WTC11 (cell line): ENCODE measurements at regions not wholly inside any gene's neighbourhood (a gene's known extent, or its start where the extent isn't known, plus 50 kb on each side); places are given as distances from the start of the nearest gene placed in this dataset.

ENCODE experiments used
- ATAC-seq: fragments of 200-7000 bp; cut with Tn5 transposase; 2 replicates; pipeline ENCODE4 v1.10.0; 2021; ENCODE audit warnings: mild to moderate bottlenecking, moderate library complexity
- CTCF ChIA-PET: fragments of 300-600 bp; sonication (Branson Sonifier 250); formaldehyde crosslinking; loops from one replicate; lab custom pipeline; 2021; ENCODE audit warnings: antibody characterized with exemption; lab: Charles Lee
- POLR2A ChIA-PET: fragments of 350-600 bp; sonication (Branson Sonifier 250); formaldehyde crosslinking; loops from one replicate; lab custom pipeline; 2021; ENCODE audit warnings: antibody characterized with exemption; lab: Charles Lee
- DNase-seq: peaks from one replicate; pipeline ENCODE4 v3.0.0; 2021; ENCODE audit warnings: low spot score
- H3K27ac Mint-ChIP-seq: 2 replicates; pipeline ENCODE4 v1.8.0; 2021; ENCODE audit warnings: mixed read lengths
- H3K27me3 Mint-ChIP-seq: 2 replicates; pipeline ENCODE4 v1.8.0; 2021; ENCODE audit warnings: low read depth, mild to moderate bottlenecking, moderate library complexity, mixed read lengths
- H3K36me3 Mint-ChIP-seq: 2 replicates; pipeline ENCODE4 v1.8.0; 2021; ENCODE audit warnings: mixed read lengths
- H3K4me1 Mint-ChIP-seq: 2 replicates; pipeline ENCODE4 v1.8.0; 2022; ENCODE audit warnings: mixed read lengths
- H3K4me3 Mint-ChIP-seq: 2 replicates; pipeline ENCODE4 v1.8.0; 2021; ENCODE audit warnings: mild to moderate bottlenecking, moderate library complexity, mixed read lengths
- H3K9me3 Mint-ChIP-seq: 2 replicates; pipeline ENCODE4 v1.8.0; 2021; ENCODE audit warnings: mixed read lengths
- ARID4B ChIP-seq: sonication (generic); formaldehyde crosslinking; IDR thresholded peaks from 2 replicates; pipeline ENCODE4 v1.8.0; 2023; ENCODE audit warnings: missing genetic modification reagents, mild to moderate bottlenecking, borderline replicate concordance
- ATF1 ChIP-seq: sonication (generic); formaldehyde crosslinking; IDR thresholded peaks from 2 replicates; pipeline ENCODE4 v1.8.1; 2023; ENCODE audit warnings: mild to moderate bottlenecking, moderate library complexity, missing genetic modification reagents
- CDX4 ChIP-seq: fragments of 250-450 bp; sonication (Bioruptor Pico); IDR thresholded peaks from 2 replicates; pipeline ENCODE4 v1.9.0; 2021; ENCODE audit warnings: moderate library complexity, mild to moderate bottlenecking, inconsistent platforms, borderline replicate concordance
- ELF4 ChIP-seq: sonication (generic); formaldehyde crosslinking; IDR thresholded peaks from 2 replicates; pipeline ENCODE4 v1.8.1; 2022; ENCODE audit warnings: low read depth, mild to moderate bottlenecking, moderate library complexity, missing genetic modification reagents
- GTF2I ChIP-seq: fragments of 250-450 bp; sonication (Bioruptor Pico); conservative IDR thresholded peaks from 2 replicates; pipeline ENCODE4 v1.4.0; 2021; ENCODE audit warnings: mild to moderate bottlenecking
- KAT7 ChIP-seq: sonication (generic); formaldehyde crosslinking; IDR thresholded peaks from 2 replicates; pipeline ENCODE4 v1.8.1; 2023; ENCODE audit warnings: missing genetic modification reagents, mild to moderate bottlenecking, borderline replicate concordance
- MXD4 ChIP-seq: fragments of 250-450 bp; sonication (Bioruptor Pico); IDR thresholded peaks from 2 replicates; pipeline ENCODE4 v1.8.0; 2021; ENCODE audit warnings: mild to moderate bottlenecking, moderate library complexity, borderline replicate concordance
- RELA ChIP-seq: sonication (generic); formaldehyde crosslinking; IDR thresholded peaks from 2 replicates; pipeline ENCODE4 v1.8.1; 2022; ENCODE audit warnings: missing genetic modification reagents, mild to moderate bottlenecking, borderline replicate concordance
- RORB ChIP-seq: fragments of 250-450 bp; sonication (Bioruptor Pico); IDR thresholded peaks from 2 replicates; pipeline ENCODE4 v1.9.0; 2021; ENCODE audit warnings: mild to moderate bottlenecking
- SMAD3 ChIP-seq: sonication (generic); formaldehyde crosslinking; IDR thresholded peaks from 2 replicates; pipeline ENCODE4 v1.8.0; 2022; ENCODE audit warnings: missing genetic modification reagents, mild to moderate bottlenecking, borderline replicate concordance
- ZNF138 ChIP-seq: sonication (generic); formaldehyde crosslinking; conservative IDR thresholded peaks from 2 replicates; pipeline ENCODE4 v1.8.1; 2022; ENCODE audit warnings: mild to moderate bottlenecking, moderate library complexity, missing genetic modification reagents
- ZNF232 ChIP-seq: sonication (generic); formaldehyde crosslinking; IDR thresholded peaks from 2 replicates; pipeline ENCODE4 v1.8.0; 2022; ENCODE audit warnings: mild to moderate bottlenecking, missing genetic modification reagents
- ZNF317 ChIP-seq: sonication (generic); formaldehyde crosslinking; IDR thresholded peaks from 2 replicates; pipeline ENCODE4 v1.8.1; 2023; ENCODE audit warnings: low read depth, mild to moderate bottlenecking, moderate library complexity, missing genetic modification reagents, borderline replicate concordance
- ZNF416 ChIP-seq: fragments of 250-450 bp; sonication (Bioruptor Pico); IDR thresholded peaks from 2 replicates; pipeline ENCODE4 v1.9.0; 2021; ENCODE audit warnings: mild to moderate bottlenecking, inconsistent platforms
- TF ChIP-seq, protein P1 (sequence below): sonication (generic); formaldehyde crosslinking; IDR thresholded peaks from 2 replicates; pipeline ENCODE4 v1.8.1; 2023; ENCODE audit warnings: mild to moderate bottlenecking, missing genetic modification reagents, moderate library complexity
- TF ChIP-seq, protein P2 (sequence below): sonication (generic); formaldehyde crosslinking; IDR thresholded peaks from 2 replicates; pipeline ENCODE4 v1.8.0; 2023; ENCODE audit warnings: mild to moderate bottlenecking, missing genetic modification reagents
- TF ChIP-seq, protein P3 (sequence below): sonication (generic); formaldehyde crosslinking; conservative IDR thresholded peaks from 2 replicates; pipeline ENCODE4 v1.8.1; 2022; ENCODE audit warnings: mild to moderate bottlenecking, missing genetic modification reagents
- TF ChIP-seq, protein P4 (sequence below): sonication (generic); formaldehyde crosslinking; IDR thresholded peaks from 2 replicates; pipeline ENCODE4 v1.8.1; 2023; ENCODE audit warnings: mild to moderate bottlenecking, missing genetic modification reagents
- TF ChIP-seq, protein P5 (sequence below): sonication (generic); formaldehyde crosslinking; IDR thresholded peaks from 2 replicates; pipeline ENCODE4 v1.8.1; 2022; ENCODE audit warnings: missing genetic modification reagents, borderline replicate concordance

DNA sequence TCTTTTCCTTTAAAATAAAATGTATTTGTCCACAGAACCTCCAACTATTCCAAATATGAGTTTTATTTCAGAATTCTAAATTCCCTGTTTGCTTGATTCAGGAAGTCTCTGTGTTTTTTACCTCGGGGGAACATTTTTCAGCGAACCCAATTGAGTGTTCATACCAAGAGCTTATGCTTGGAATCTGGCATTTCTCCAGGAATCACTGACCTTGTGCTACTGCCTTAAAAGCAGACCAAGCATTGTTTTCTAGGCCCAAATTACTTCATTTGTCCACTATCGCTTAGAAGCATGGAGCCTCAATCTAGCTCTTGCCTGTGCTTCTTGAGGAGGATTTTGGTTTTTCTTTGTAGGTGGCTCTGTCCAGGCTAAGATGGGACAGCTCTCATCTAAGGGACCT lies 59.4 kb downstream of the EBLN1 start:
- Mint-ChIP-seq H3K4me3 (no peak overlapping the region), H3K27ac (no peak overlapping the region), H3K27me3 (no peaks in the 10 kb centered on the region), H3K9me3 (peaks cover 10% of the 10 kb centered on the region), H3K36me3 (no peaks in the 10 kb centered on the region), H3K4me1 (peaks cover 13% of the 10 kb centered on the region)
- no peak for ATAC-seq
- ChIA-PET CTCF (no interaction called here), POLR2A (no interaction called here)
- TF ChIP-seq, protein P1, sequence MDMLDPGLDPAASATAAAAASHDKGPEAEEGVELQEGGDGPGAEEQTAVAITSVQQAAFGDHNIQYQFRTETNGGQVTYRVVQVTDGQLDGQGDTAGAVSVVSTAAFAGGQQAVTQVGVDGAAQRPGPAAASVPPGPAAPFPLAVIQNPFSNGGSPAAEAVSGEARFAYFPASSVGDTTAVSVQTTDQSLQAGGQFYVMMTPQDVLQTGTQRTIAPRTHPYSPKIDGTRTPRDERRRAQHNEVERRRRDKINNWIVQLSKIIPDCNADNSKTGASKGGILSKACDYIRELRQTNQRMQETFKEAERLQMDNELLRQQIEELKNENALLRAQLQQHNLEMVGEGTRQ (CRISPR knock-in tag) = no peak
- TF ChIP-seq SMAD3 (no peak), ZNF416 (CRISPR knock-in tag) (no peak), GTF2I (no peak), CDX4 (no peak), ATF1 (CRISPR knock-in tag) (no peak), MXD4 (no peak), RORB (CRISPR knock-in tag) (no peak), ELF4 (no peak), RELA (CRISPR knock-in tag) (no peak), KAT7 (CRISPR knock-in tag) (no peak), ARID4B (CRISPR knock-in tag) (no peak), ZNF232 (CRISPR knock-in tag) (no peak), ZNF317 (CRISPR knock-in tag) (no peak), ZNF138 (CRISPR knock-in tag) (no peak)
- TF ChIP-seq, protein P2, sequence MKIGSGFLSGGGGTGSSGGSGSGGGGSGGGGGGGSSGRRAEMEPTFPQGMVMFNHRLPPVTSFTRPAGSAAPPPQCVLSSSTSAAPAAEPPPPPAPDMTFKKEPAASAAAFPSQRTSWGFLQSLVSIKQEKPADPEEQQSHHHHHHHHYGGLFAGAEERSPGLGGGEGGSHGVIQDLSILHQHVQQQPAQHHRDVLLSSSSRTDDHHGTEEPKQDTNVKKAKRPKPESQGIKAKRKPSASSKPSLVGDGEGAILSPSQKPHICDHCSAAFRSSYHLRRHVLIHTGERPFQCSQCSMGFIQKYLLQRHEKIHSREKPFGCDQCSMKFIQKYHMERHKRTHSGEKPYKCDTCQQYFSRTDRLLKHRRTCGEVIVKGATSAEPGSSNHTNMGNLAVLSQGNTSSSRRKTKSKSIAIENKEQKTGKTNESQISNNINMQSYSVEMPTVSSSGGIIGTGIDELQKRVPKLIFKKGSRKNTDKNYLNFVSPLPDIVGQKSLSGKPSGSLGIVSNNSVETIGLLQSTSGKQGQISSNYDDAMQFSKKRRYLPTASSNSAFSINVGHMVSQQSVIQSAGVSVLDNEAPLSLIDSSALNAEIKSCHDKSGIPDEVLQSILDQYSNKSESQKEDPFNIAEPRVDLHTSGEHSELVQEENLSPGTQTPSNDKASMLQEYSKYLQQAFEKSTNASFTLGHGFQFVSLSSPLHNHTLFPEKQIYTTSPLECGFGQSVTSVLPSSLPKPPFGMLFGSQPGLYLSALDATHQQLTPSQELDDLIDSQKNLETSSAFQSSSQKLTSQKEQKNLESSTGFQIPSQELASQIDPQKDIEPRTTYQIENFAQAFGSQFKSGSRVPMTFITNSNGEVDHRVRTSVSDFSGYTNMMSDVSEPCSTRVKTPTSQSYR (CRISPR knock-in tag) = no peak
- TF ChIP-seq, protein P3, sequence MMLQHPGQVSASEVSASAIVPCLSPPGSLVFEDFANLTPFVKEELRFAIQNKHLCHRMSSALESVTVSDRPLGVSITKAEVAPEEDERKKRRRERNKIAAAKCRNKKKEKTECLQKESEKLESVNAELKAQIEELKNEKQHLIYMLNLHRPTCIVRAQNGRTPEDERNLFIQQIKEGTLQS = no peak
- TF ChIP-seq, protein P4, sequence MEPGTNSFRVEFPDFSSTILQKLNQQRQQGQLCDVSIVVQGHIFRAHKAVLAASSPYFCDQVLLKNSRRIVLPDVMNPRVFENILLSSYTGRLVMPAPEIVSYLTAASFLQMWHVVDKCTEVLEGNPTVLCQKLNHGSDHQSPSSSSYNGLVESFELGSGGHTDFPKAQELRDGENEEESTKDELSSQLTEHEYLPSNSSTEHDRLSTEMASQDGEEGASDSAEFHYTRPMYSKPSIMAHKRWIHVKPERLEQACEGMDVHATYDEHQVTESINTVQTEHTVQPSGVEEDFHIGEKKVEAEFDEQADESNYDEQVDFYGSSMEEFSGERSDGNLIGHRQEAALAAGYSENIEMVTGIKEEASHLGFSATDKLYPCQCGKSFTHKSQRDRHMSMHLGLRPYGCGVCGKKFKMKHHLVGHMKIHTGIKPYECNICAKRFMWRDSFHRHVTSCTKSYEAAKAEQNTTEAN (CRISPR knock-in tag) = no peak
- TF ChIP-seq, protein P5, sequence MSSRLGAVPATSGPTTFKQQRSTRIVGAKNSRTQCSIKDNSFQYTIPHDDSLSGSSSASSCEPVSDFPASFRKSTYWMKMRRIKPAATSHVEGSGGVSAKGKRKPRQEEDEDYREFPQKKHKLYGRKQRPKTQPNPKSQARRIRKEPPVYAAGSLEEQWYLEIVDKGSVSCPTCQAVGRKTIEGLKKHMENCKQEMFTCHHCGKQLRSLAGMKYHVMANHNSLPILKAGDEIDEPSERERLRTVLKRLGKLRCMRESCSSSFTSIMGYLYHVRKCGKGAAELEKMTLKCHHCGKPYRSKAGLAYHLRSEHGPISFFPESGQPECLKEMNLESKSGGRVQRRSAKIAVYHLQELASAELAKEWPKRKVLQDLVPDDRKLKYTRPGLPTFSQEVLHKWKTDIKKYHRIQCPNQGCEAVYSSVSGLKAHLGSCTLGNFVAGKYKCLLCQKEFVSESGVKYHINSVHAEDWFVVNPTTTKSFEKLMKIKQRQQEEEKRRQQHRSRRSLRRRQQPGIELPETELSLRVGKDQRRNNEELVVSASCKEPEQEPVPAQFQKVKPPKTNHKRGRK (CRISPR knock-in tag) = no peak
- DNase-seq = no peak
